Activated T-helper 2 cell treated with anti-CD3 and anti-CD28 coated beads, Interferon-gamma antibody, Interleukin-2, Interleukin-4, amounts not matched to agents 10 μg/mL and 5 μg/mL and 100 μg/mL, durations not matched to agents 14 hours and 24 hours and 36 hours (primary cell): ENCODE measurements at regions not wholly inside any gene's neighbourhood (a gene's known extent, or its start where the extent isn't known, plus 50 kb on each side); places are given as distances from the start of the nearest gene placed in this dataset.
"Not testable (repeated sequence)": the region's sequence is repeated elsewhere in the genome, so short reads cannot be mapped to it uniquely, and the experiment has no call there.

Source experiments
- DNase-seq: peaks from one replicate; pipeline ENCODE4 v3.0.0; 2021; ENCODE audit warnings: low spot score
- H3K27ac Mint-ChIP-seq: one replicate; pipeline ENCODE4 v1.8.0; 2021; ENCODE audit warnings: mixed read lengths
- H3K27me3 Mint-ChIP-seq: one replicate; pipeline ENCODE4 v1.8.0; 2021; ENCODE audit warnings: low read depth, mixed read lengths
- H3K36me3 Mint-ChIP-seq: one replicate; pipeline ENCODE4 v1.8.0; 2021; ENCODE audit warnings: low read depth, mixed read lengths
- H3K4me1 Mint-ChIP-seq: one replicate; pipeline ENCODE4 v1.8.0; 2021; ENCODE audit warnings: low read depth, mixed read lengths
- H3K4me3 Mint-ChIP-seq: one replicate; pipeline ENCODE4 v1.8.0; 2021; ENCODE audit warnings: low read depth, mild to moderate bottlenecking, moderate library complexity, mixed read lengths
- H3K9me3 Mint-ChIP-seq: one replicate; pipeline ENCODE4 v1.8.0; 2021; ENCODE audit warnings: mixed read lengths
- intact Hi-C: fragments of 100-400 bp; cut with micrococcal nuclease; formaldehyde crosslinking; loops from one replicate; pipeline ENCODE4 v1.15.1; 2023

DNA sequence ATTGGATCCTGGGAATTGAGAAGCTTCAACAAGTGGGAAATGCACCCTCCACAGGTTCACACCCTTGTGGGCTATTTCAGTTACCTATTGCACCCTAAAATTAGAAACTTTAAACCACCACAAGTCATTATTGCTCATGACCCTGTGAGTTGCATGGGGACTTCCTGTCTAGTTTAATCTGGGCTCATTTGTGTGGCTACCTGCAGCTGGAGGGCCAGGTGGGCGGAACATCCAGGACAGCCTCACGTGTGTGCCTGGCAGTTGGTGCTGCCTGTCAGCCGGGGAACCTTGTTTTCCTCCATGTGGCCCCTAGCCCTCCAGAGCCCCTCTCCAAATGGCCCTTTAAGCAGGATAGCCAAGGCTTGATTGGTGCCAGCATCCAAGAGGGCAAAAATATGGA lies 128.5 kb upstream of the ROPN1B start:
- H3K27ac Mint-ChIP-seq, DNase-seq, H3K27me3 Mint-ChIP-seq, H3K4me1 Mint-ChIP-seq, H3K9me3 Mint-ChIP-seq, H3K36me3 Mint-ChIP-seq, intact Hi-C loops, H3K4me3 Mint-ChIP-seq: not testable (repeated sequence)

DNA sequence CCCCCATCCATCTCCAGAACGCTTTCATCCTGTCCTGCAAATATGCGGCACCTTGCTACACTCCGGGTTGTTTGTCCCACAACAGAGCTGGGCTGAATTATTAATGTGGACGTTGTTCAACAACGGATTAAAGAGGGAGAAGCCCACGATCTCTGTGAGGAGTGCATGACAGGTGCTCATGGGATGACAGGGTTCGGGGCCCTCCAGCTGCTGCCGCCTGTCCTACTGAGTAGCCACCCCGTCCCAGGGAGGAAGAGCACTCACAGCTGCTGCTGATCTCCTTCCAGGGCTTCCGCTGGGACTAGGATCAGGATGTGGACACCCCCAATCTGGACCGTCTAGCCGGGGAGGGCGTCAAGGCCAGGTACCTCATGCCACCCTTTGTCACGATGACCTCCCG lies 121.0 kb upstream of the ROPN1B start:
- H3K9me3 Mint-ChIP-seq, H3K36me3 Mint-ChIP-seq, H3K27ac Mint-ChIP-seq, H3K4me3 Mint-ChIP-seq, intact Hi-C loops, H3K4me1 Mint-ChIP-seq, H3K27me3 Mint-ChIP-seq, DNase-seq: not testable (repeated sequence)

DNA sequence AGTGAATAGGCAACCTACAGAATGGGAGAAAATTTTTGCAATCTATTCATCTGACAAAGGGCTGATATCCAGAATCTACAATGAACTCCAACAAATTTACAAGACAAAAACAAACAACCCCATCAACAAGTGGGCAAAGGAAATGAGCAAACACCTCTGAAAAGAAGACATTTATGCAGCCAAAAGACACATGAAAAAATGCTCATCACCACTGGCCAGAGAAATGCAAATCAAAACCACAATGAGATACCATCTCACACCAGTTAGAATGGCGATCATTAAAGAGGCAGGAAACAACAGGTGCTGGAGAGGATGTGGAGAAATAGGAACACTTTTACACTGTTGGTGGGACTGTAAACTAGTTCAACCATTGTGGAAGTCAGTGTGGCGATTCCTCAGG lies 114.0 kb upstream of the ROPN1B start:
- H3K27me3 Mint-ChIP-seq, H3K9me3 Mint-ChIP-seq, H3K4me3 Mint-ChIP-seq, H3K36me3 Mint-ChIP-seq, DNase-seq, H3K27ac Mint-ChIP-seq, H3K4me1 Mint-ChIP-seq, intact Hi-C loops: not testable (repeated sequence)

DNA sequence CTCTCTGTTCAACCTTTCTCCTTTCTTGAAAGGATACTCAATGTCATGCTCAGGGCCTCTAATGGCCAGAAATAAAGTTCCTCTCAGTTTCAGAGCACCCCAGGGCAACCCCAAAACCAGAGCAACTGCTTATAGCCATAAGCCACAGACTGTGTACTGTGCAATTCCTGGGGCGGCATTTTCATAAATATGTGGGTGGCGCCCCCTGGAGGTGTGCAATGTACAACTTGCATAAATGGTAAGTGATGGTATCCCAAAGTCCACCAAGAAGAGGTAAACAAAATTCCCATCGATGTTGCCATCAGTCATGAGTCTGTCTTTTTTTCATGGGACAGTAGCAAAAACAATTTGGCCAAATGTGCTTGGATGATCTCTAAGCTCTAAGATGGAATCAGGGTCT lies 108.4 kb upstream of the ROPN1B start:
- H3K27me3 Mint-ChIP-seq, intact Hi-C loops, H3K36me3 Mint-ChIP-seq, DNase-seq, H3K9me3 Mint-ChIP-seq, H3K4me1 Mint-ChIP-seq, H3K27ac Mint-ChIP-seq, H3K4me3 Mint-ChIP-seq: not testable (repeated sequence)

DNA sequence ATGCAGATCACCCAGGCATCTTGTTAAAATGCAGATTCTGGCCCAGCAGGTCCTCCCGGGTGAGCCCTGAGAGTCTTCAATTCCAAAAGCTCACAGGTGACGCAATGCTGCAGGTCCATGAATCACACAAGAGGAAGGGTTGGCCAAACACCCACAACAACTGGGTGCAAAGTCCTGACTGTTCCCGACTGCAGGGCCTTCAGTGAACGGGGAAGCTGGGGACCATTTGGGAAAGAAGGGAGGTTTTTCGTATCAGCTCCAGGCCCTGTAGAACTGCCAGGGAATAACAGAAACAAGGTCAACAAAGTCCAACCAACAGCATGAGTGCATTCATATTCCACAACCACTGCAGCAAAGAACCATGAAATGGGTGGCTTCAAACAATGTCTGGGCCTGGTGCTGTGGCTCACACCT lies 106.1 kb upstream of the ROPN1B start:
- H3K27me3 Mint-ChIP-seq, H3K4me3 Mint-ChIP-seq, intact Hi-C loops, DNase-seq, H3K27ac Mint-ChIP-seq, H3K9me3 Mint-ChIP-seq, H3K4me1 Mint-ChIP-seq, H3K36me3 Mint-ChIP-seq: not testable (repeated sequence)

DNA sequence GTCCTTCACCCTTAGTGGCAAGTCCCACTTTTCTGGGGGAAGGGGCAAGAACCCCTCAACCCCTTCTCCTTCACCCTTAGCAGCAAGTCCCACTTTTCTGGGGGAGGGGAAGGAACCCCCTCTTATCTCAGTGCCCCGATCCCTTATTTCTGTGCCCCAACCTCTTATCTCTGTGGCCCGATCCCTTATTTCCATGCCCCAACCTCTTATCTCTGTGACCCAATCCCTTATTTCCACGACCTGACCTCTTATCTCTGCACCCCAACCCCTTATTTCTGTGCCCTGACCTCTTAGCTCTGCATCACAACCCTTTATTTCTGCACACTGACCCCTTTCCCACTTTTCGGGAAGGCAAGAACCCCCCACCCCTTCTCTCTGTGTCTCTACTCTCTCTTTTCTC lies 104.4 kb upstream of the ROPN1B start:
- intact Hi-C loops, H3K36me3 Mint-ChIP-seq, H3K9me3 Mint-ChIP-seq, H3K27me3 Mint-ChIP-seq, H3K4me3 Mint-ChIP-seq, DNase-seq, H3K4me1 Mint-ChIP-seq, H3K27ac Mint-ChIP-seq: not testable (repeated sequence)

DNA sequence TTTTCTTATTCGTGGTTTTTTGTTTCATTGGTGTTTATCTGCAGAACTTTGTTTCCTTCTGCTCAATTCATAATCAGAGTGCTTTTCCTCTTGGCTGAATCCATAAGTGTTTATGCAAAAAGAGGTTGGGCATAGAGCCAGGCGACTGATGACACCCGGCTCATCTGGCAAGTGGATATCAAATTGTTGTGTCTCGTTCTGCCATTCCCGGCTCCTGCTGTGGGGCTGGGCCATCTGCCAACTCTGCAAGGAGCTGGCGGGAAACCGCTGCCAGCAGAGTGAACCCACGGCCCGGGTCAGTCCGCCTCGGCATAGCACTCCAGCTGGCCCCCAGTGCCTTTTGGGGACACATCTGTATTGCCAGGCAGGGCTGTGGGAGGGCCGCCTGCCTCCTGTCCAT lies 83.0 kb upstream of the ROPN1B start:
- peaks cover 14% of the 10 kb centered on the region for H3K9me3 Mint-ChIP-seq
- H3K4me3 Mint-ChIP-seq, H3K36me3 Mint-ChIP-seq, H3K4me1 Mint-ChIP-seq, intact Hi-C loops, H3K27ac Mint-ChIP-seq, DNase-seq, H3K27me3 Mint-ChIP-seq: not testable (repeated sequence)

DNA sequence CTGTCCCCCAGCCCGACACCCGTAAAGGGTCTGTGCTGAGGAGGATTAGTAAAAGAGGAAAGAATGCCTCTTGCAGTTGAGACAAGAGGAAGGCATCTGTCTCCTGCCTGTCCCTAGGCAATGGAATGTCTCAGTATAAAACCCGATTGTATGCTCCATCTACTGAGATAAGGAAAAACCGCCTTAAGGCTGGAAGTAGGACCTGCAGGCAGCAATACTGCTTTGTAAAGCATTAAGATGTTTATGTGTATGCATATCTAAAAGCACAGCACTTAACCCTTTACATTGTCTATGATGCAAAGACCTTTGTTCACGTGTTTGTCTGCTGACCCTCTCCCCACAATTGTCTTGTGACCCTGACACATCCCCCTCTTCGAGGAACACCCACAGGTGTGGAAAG lies 69.8 kb upstream of the ROPN1B start:
- H3K27me3 Mint-ChIP-seq, H3K27ac Mint-ChIP-seq, H3K36me3 Mint-ChIP-seq, DNase-seq, H3K4me1 Mint-ChIP-seq, H3K4me3 Mint-ChIP-seq, intact Hi-C loops, H3K9me3 Mint-ChIP-seq: not testable (repeated sequence)

DNA sequence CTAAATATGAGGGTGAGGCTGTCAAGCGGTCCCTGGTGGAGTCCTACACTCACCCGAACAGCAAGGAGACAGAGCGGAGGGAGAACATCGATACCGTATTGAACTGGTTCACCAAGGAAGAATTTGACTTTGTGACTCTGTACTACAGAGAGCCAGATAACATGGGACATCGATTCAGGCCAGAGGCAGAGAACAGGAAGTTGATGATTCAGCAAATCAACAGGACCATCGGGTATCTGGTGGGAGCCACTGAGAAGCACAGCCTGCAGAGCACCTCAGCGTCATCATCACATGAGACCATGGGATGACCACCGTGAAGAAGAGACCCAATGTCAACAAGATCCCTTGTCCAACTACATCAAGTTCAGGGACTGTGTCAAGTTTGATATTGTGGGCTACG lies 67.5 kb upstream of the ROPN1B start:
- H3K27ac Mint-ChIP-seq, H3K36me3 Mint-ChIP-seq, intact Hi-C loops, H3K4me3 Mint-ChIP-seq, H3K4me1 Mint-ChIP-seq, H3K27me3 Mint-ChIP-seq, H3K9me3 Mint-ChIP-seq, DNase-seq: not testable (repeated sequence)

DNA sequence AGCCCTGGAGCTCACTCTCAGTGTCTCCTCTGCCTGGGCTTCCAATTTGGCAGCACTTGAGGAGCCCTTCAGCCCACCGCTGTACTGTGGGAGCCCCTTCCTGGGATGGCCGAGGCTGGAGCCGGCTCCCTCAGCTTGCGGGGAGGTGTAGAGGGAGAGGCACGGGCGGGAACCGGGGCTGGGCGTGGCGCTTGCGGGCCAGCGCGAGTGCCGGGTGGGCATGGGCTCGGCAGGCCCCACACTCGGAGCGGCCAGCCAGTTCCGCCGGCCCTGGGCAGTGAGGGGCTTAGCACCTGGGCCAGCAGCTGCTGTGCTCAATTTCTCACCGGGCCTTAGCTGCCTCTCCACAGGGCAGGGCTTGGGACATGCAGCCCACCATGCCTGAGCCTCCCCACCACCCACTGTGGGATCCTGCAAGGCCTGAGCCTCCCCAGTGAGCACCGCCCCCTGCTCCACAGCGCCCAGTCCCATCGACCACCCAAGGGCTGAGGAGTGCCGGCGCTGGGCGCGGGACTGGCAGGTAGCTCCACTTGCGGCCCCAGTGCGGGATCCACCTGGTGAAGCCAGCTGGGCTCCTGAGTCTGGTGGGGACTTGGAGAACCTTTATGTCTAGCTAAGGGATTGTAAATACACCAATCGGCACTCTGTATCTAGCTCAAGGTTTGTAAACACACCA lies 65.1 kb upstream of the ROPN1B start:
- H3K27ac Mint-ChIP-seq, H3K9me3 Mint-ChIP-seq, H3K4me3 Mint-ChIP-seq, H3K36me3 Mint-ChIP-seq, H3K4me1 Mint-ChIP-seq, intact Hi-C loops, H3K27me3 Mint-ChIP-seq, DNase-seq: not testable (repeated sequence)

DNA sequence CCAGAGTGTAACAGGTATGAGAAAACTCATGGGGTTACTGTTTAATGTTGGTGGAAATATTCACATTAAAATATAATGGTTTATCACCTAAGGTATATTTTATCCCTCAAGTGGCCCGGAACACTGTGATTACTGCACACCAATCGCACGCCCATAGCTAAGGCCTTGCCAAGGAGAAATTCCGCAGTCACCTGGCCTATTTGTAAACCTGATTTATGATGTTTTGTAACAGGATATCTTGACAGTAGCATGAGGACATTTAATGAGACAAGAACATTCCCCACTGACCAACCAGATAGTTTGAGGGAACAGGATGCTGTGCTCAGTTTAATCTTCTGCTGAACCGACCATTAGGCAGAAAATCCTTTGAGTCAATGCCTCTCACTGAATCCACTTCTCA lies 61.7 kb upstream of the ROPN1B start:
- H3K4me3 Mint-ChIP-seq, intact Hi-C loops, H3K9me3 Mint-ChIP-seq, H3K27me3 Mint-ChIP-seq, H3K4me1 Mint-ChIP-seq, H3K36me3 Mint-ChIP-seq, DNase-seq, H3K27ac Mint-ChIP-seq: not testable (repeated sequence)

DNA sequence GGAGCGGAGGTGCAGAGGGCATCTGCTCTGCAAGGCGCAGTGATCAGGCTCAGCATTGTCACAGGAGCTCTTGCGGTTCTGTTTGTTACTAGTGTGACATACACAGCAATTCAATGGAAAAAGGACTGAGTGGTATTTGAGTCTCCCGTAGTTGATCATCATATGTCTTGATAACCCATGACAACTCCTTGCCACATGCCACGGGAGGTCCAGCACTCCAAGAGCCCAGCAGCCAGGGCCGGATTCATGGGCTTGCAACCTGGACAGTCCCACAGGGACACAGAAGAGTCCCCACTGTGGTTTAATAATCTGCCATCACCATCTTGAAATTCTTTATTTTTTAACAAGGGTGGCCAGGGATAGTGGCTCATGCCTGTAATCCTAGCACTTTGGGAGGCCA lies 58.1 kb upstream of the ROPN1B start:
- not testable (repeated sequence) for H3K27me3 Mint-ChIP-seq, H3K4me3 Mint-ChIP-seq, DNase-seq, H3K36me3 Mint-ChIP-seq, H3K27ac Mint-ChIP-seq, H3K9me3 Mint-ChIP-seq, H3K4me1 Mint-ChIP-seq
- intact Hi-C loops = loop anchor here (10.0 kb wide), 1 partner anchor 146 kb away; no protein-coding TSS in a partner anchor

DNA sequence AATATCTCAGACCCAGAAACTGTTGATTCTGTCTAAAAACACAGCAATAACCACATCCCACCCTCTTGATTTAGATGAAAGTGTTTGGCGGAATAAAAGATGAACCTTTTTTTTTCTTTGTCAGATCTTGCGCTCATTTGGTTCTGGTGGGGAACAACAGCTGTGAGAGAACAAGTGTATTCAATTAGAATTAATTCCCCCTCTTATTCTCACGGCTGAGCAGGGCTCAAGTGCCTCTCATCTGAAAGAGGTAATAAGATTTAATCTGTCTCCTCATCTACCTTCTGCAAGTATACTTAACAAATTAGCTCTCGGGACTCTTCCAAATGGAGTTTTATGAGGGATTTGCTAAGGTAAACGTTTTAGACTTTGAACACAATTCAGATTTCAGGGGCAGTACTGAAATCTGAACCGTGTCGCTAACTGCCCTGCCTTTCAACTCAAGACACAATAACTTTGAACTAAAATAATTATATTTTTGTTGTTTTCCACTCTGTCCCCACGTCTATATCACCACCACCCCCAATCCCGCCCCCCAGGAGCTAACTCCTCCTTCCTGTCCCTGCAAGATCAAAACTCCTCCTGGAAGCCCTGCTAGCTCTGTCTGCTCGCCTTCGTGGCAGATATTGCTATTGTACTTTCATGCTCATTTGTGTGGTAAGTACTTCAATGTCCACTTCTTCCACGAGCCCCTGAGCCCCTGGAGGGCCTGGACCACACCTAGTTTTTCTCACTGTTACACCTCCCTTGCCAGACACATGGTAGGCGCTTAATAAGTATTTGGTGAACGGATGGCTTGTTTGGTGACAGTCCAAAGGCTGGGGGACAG lies 54.2 kb upstream of the ROPN1B start:
- Mint-ChIP-seq H3K4me3 (peak overlapping the region; percentile 76), H3K27ac (peak overlapping the region; percentile 49), H3K4me1 (peaks cover 22% of the 10 kb centered on the region)
- intact Hi-C loops = loop anchor here (10.0 kb wide), 1 partner anchor 150 kb away; no protein-coding TSS in a partner anchor
- not testable (repeated sequence) for H3K27me3 Mint-ChIP-seq, H3K36me3 Mint-ChIP-seq, H3K9me3 Mint-ChIP-seq
- DNase-seq = peak; percentile 14
